AG09319 (cell line): ENCODE measurements at regions not wholly inside any gene's neighbourhood (a gene's known extent, or its start where the extent isn't known, plus 50 kb on each side); places are given as distances from the start of the nearest gene placed in this dataset.

Experiments
- DNase-seq: peaks from one replicate; pipeline ENCODE4 v3.0.0-alpha.2; 2010; ENCODE audit warnings: low read depth; ENCODE audit errors: extremely low read depth
- TF ChIP-seq, protein P1 (sequence below): IDR thresholded peaks from 2 replicates; pipeline ENCODE4 v1.5.1; 2011; ENCODE audit warnings: low read depth, mild to moderate bottlenecking, inconsistent platforms, low read length, moderate library complexity

DNA sequence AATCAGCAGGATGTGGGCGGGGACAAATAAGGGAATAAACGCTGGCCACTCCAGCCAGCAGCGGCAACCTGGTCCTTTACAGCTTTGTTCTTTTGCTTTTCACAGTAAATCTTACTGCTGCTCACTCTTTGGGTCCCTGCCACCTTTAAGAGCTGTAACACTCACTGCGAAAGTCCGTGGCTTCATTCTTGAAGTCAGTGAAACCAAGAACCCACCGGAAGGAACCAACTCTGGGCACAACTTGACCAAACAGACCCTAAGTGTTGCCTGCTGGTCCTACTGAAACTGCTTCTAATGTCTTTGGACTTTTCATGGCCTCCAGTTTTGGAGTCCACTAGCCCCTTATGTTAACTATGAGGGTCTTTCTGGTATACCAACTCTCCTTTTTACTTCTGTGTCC is 566.2 kb upstream of the IGFBP7 start:
- no peak for DNase-seq
- TF ChIP-seq, protein P1, sequence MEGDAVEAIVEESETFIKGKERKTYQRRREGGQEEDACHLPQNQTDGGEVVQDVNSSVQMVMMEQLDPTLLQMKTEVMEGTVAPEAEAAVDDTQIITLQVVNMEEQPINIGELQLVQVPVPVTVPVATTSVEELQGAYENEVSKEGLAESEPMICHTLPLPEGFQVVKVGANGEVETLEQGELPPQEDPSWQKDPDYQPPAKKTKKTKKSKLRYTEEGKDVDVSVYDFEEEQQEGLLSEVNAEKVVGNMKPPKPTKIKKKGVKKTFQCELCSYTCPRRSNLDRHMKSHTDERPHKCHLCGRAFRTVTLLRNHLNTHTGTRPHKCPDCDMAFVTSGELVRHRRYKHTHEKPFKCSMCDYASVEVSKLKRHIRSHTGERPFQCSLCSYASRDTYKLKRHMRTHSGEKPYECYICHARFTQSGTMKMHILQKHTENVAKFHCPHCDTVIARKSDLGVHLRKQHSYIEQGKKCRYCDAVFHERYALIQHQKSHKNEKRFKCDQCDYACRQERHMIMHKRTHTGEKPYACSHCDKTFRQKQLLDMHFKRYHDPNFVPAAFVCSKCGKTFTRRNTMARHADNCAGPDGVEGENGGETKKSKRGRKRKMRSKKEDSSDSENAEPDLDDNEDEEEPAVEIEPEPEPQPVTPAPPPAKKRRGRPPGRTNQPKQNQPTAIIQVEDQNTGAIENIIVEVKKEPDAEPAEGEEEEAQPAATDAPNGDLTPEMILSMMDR = no peak

DNA sequence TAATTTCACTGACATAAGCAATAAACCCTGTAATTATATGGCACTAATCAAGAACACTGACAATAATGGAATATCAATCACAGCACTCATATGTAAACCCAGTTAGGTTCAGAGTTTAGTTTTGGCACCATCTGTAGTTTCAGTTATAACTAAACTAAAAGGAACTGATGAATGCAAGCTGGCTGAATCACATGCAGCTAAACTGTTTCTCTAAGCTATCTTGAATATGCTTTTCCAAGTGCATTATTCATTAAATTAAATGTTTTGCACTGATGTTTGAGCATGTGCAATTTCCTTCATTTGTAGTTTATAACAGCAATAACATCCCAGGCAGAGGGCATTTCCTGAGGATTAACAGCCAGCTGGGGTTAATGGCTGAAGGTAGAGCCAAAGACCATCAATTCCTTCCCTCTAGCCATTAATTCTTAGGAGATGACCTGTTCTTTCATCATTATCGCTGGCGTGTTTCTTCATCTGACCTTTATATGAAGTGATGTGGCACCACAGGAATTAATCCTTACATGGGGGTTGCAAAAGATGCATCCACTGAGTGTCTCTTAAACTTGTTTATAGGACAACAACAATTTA is 562.8 kb upstream of the IGFBP7 start:
- TF ChIP-seq, protein P1 = no peak

DNA sequence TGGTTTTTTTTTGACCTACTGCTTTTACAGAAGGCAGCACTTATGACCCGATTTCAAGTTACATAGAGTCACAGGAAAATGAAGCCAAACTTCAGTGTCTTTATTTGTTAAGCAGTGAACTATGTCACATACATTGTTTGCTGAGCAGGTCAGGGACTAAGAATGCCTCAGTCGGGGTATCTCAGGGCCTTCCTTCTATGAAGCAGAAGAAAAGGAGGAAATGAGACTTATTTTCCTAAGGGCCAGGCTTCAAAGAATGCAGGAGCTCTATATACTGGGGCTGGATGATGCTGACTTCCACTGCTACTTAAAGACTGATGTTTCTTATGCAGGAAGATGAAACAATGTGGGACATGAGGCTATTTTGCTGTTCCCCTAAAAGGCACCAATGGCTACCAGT is 558.4 kb upstream of the IGFBP7 start:
- DNase-seq = no peak
- TF ChIP-seq, protein P1 = no peak

More for the DNA sequence above, 562.8 kb upstream of the IGFBP7 start:
- DNase-seq = no peak

DNA sequence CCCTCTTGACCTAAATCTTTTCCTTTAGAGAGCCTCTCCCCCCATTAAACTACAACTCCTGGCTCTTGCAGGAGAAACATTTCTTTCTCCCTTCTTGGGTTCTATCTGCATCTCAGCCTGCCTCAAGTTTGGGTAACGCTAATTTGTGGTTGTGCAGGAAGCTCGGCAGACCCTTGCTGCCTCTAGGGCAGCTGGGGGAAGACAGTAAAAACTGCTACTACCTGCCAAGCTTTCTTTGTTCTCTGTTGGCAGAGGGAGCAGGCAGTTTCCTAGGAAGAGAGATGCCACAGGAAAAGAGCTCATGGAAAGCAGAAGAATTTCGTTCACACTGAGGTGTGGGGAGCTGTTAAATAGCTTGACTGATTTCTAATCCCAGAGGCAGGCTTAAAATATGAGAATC is 555.6 kb upstream of the IGFBP7 start:
- TF ChIP-seq, protein P1 = no peak
- no peak for DNase-seq

DNA sequence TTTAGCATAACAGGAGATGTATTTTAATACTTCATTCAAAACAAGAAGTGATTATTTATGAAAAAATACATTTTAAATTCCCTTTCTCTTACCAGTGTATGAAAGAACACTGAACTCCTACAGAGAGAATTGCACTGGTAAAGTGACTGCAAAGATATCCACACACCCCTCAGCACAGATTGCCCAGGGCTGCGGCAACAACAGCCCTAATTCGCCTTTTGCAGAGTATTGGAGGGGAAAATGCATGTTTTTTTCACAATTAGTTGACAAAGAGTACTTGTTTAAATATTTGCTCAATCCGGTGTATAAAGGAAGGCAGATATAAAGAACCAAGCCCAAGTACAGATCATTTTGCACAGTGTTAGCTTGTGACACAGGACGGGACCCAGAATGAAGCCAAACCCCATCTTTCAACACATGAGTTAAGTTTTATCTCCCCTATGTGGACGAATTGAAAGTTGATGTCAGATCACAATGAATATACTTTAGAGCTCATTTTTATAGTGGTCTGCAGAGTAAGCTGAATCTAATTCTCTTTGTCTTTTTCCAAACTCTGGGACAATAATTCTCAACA is 551.4 kb upstream of the IGFBP7 start:
- TF ChIP-seq, protein P1 = no peak
- no peak for DNase-seq

DNA sequence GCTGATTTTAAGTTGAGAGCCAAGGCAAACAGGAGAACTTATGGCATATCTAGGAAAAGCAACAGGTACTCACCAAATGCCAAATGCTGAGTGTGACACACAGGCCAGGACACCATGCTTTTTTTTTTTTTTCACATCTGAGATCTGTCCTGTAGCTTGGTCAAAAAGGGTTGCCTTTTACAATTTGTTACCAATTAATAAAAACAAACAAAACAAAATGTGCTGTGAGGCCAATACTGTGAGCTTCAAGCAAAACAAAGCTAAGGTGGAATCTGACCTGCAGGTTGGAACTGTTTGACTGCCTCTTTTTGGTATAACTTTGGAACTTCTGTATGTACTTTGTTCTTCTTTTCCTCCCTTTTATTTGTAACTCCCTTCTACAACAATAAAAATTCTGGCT is 548.5 kb upstream of the IGFBP7 start:
- no peak for DNase-seq
- TF ChIP-seq, protein P1 = no peak

DNA sequence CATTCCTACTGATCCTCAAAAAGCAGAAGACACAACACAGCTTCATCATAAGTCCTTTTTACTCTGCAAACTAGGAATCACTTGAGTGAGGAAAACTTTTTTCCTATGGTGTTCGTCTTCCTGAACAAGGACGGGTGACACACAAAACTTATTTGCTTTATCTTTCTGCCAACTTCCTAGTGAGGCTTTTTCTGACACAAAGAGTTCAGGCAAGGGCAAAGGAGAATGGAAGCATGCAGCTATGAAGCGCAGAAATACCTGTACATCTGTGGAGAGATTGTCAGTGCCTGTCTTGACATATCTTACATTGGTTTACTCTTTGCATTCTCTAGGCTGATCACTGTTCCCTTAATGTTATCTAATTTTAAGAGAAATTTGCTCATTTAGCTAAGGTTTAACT is 548.0 kb upstream of the IGFBP7 start:
- TF ChIP-seq, protein P1 = no peak
- no peak for DNase-seq
